Endothelial cell of umbilical vein (primary cell): ENCODE measurements at regions not wholly inside any gene's neighbourhood (a gene's known extent, or its start where the extent isn't known, plus 50 kb on each side); places are given as distances from the start of the nearest gene placed in this dataset.

Experiments
- EZH2 ChIP-seq: IDR thresholded peaks from 2 replicates; pipeline ENCODE4 v1.6.1; 2012; ENCODE audit warnings: borderline replicate concordance, low read depth, mild to moderate bottlenecking, moderate library complexity, low read length, inconsistent platforms; ENCODE audit not compliant: severe bottlenecking
- MYC ChIP-seq: IDR thresholded peaks from one replicate; pipeline ENCODE4 v1.6.1; 2011; ENCODE audit warnings: mild to moderate bottlenecking, low read depth, low read length
- POLR2A ChIP-seq: IDR thresholded peaks from 2 replicates; pipeline ENCODE4 v1.6.1; 2012; ENCODE audit warnings: low read depth, mild to moderate bottlenecking, control low read depth, low read length
- POLR2AphosphoS5 ChIP-seq: IDR thresholded peaks from 2 replicates; pipeline ENCODE4 v1.6.1; 2012; ENCODE audit warnings: low read depth, mild to moderate bottlenecking, control low read depth, low read length, moderate library complexity; ENCODE audit not compliant: insufficient read depth
- TF ChIP-seq, protein P1 (sequence below), 2 donors: IDR thresholded peaks; 1 replicate in 1 of 2; 2 replicates in 1 of 2; pipeline ENCODE4 v1.5.1; 2011; ENCODE audit warnings: low read length in 2 of 2, mild to moderate bottlenecking in 2 of 2, moderate library complexity in 2 of 2, control low read depth in 1 of 2, inconsistent platforms in 1 of 2, low read depth in 1 of 2; ENCODE audit not compliant: insufficient read depth in 1 of 2; ENCODE audit errors: extremely low read depth in 1 of 2
- TF ChIP-seq, protein P2 (sequence below): IDR thresholded peaks from 2 replicates; pipeline ENCODE4 v1.6.1; 2011; ENCODE audit not compliant: insufficient read depth, insufficient read length

DNA sequence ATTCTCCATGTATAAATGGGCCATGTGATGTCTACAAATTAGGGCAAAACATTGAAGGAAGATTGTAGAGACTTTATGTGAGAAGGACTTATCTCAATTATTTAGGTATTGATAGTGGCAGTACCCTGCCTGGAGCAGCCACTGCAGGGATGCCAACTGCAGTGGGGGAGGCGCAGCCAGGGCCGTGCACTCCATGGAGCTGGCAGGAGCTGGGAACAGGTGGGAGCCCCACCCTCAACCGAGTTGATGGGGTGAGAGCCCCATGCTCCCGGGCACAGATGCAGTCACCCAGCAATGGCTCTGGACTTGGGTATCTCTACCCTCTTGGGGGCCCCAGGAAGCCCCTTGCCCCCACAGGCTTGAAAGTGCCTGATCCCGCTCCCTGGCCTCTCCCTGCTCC is 564.3 kb downstream of the SLC4A3 start:
- TF ChIP-seq, protein P1, sequence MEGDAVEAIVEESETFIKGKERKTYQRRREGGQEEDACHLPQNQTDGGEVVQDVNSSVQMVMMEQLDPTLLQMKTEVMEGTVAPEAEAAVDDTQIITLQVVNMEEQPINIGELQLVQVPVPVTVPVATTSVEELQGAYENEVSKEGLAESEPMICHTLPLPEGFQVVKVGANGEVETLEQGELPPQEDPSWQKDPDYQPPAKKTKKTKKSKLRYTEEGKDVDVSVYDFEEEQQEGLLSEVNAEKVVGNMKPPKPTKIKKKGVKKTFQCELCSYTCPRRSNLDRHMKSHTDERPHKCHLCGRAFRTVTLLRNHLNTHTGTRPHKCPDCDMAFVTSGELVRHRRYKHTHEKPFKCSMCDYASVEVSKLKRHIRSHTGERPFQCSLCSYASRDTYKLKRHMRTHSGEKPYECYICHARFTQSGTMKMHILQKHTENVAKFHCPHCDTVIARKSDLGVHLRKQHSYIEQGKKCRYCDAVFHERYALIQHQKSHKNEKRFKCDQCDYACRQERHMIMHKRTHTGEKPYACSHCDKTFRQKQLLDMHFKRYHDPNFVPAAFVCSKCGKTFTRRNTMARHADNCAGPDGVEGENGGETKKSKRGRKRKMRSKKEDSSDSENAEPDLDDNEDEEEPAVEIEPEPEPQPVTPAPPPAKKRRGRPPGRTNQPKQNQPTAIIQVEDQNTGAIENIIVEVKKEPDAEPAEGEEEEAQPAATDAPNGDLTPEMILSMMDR (IDR thresholded peaks at IDR 0.05; ENCODE audit: extremely low read depth in 1 of 2, insufficient read depth in 1 of 2, low read depth in 1 of 2, low read length in 2 of 2), result no peak
- TF ChIP-seq POLR2A (no peak), EZH2 (no peak), POLR2AphosphoS5 (no peak), MYC (no peak)
- TF ChIP-seq, protein P2, sequence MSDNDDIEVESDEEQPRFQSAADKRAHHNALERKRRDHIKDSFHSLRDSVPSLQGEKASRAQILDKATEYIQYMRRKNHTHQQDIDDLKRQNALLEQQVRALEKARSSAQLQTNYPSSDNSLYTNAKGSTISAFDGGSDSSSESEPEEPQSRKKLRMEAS, result no peak
